ENCODE measurements at regions not wholly inside any gene's neighbourhood (a gene's known extent, or its start where the extent isn't known, plus 50 kb on each side); places are given as distances from the start of the nearest gene placed in this dataset.
"Not testable (repeated sequence)": the region's sequence is repeated elsewhere in the genome, so short reads cannot be mapped to it uniquely, and the experiment has no call there.

- Histone ChIP-seq H3K4me1 (ENCODE audit: control insufficient read depth, insufficient read depth, low read length, unreplicated experiment) (no peaks in the 10 kb centered on the region), H3K36me3 (ENCODE audit: insufficient read depth, low read length) (no peaks in the 10 kb centered on the region), H2AFZ (ENCODE audit: low read length, unreplicated experiment) (no peak overlapping the region), H3K27me3 (ENCODE audit: insufficient read depth, low read length) (no peaks in the 10 kb centered on the region), H3K4me3 (ENCODE audit: low read depth, low read length) (no peak overlapping the region), H3K79me2 (ENCODE audit: control insufficient read depth, insufficient read depth, low read length, unreplicated experiment) (no peaks in the 10 kb centered on the region), H3K27ac (ENCODE audit: low read depth, low read length) (no peak overlapping the region)
These were observed 114.7 kb upstream of the RIOK2 start for GRCh38 chr5:97297704-97298091.

- H2AFZ ChIP-seq (ENCODE audit: low read length, unreplicated experiment); H3K27me3 ChIP-seq (ENCODE audit: insufficient read depth, low read length); H3K27ac ChIP-seq (ENCODE audit: low read depth, low read length); H3K4me3 ChIP-seq (ENCODE audit: low read depth, low read length); H3K36me3 ChIP-seq (ENCODE audit: insufficient read depth, low read length); H3K79me2 ChIP-seq (ENCODE audit: control insufficient read depth, insufficient read depth, low read length, unreplicated experiment); H3K4me1 ChIP-seq (ENCODE audit: control insufficient read depth, insufficient read depth, low read length, unreplicated experiment): not testable (repeated sequence)
These were observed 118.1 kb upstream of the RIOK2 start for GRCh38 chr5:97301181-97301580.

- Histone ChIP-seq H3K27me3 (ENCODE audit: insufficient read depth, low read length) (no peaks in the 10 kb centered on the region), H3K79me2 (ENCODE audit: control insufficient read depth, insufficient read depth, low read length, unreplicated experiment) (no peaks in the 10 kb centered on the region), H3K4me3 (ENCODE audit: low read depth, low read length) (no peak overlapping the region), H2AFZ (ENCODE audit: low read length, unreplicated experiment) (no peak overlapping the region), H3K27ac (ENCODE audit: low read depth, low read length) (no peak overlapping the region), H3K4me1 (ENCODE audit: control insufficient read depth, insufficient read depth, low read length, unreplicated experiment) (no peaks in the 10 kb centered on the region), H3K36me3 (ENCODE audit: insufficient read depth, low read length) (no peaks in the 10 kb centered on the region)
These were observed 155.7 kb upstream of the RIOK2 start for GRCh38 chr5:97338729-97339128.

GRCh38 chr5:97355775-97356174 is 172.7 kb upstream of the RIOK2 start:
- Histone ChIP-seq H3K36me3 (ENCODE audit: insufficient read depth, low read length) (no peaks in the 10 kb centered on the region), H3K4me3 (ENCODE audit: low read depth, low read length) (no peak overlapping the region), H3K79me2 (ENCODE audit: control insufficient read depth, insufficient read depth, low read length, unreplicated experiment) (no peaks in the 10 kb centered on the region), H3K27me3 (ENCODE audit: insufficient read depth, low read length) (no peaks in the 10 kb centered on the region), H3K27ac (ENCODE audit: low read depth, low read length) (no peak overlapping the region), H3K4me1 (ENCODE audit: control insufficient read depth, insufficient read depth, low read length, unreplicated experiment) (no peaks in the 10 kb centered on the region), H2AFZ (ENCODE audit: low read length, unreplicated experiment) (no peak overlapping the region)

- Histone ChIP-seq H3K27me3 (ENCODE audit: insufficient read depth, low read length) (no peaks in the 10 kb centered on the region), H3K79me2 (ENCODE audit: control insufficient read depth, insufficient read depth, low read length, unreplicated experiment) (no peaks in the 10 kb centered on the region), H3K27ac (ENCODE audit: low read depth, low read length) (no peak overlapping the region), H2AFZ (ENCODE audit: low read length, unreplicated experiment) (no peak overlapping the region), H3K4me1 (ENCODE audit: control insufficient read depth, insufficient read depth, low read length, unreplicated experiment) (no peaks in the 10 kb centered on the region), H3K4me3 (ENCODE audit: low read depth, low read length) (no peak overlapping the region), H3K36me3 (ENCODE audit: insufficient read depth, low read length) (no peaks in the 10 kb centered on the region)
These were observed 180.5 kb upstream of the RIOK2 start for GRCh38 chr5:97363577-97363976.

GRCh38 chr5:97364731-97365130 is 181.7 kb upstream of the RIOK2 start:
- no peak overlapping the region for H2AFZ ChIP-seq (ENCODE audit: low read length, unreplicated experiment)
- no peak overlapping the region for H3K4me3 ChIP-seq (ENCODE audit: low read depth, low read length)
- H3K36me3 ChIP-seq (ENCODE audit: insufficient read depth, low read length), result no peaks in the 10 kb centered on the region
- H3K27me3 ChIP-seq (ENCODE audit: insufficient read depth, low read length), result no peaks in the 10 kb centered on the region
- H3K27ac ChIP-seq (ENCODE audit: low read depth, low read length), result no peak overlapping the region
- H3K79me2 ChIP-seq (ENCODE audit: control insufficient read depth, insufficient read depth, low read length, unreplicated experiment), result no peaks in the 10 kb centered on the region
- H3K4me1 ChIP-seq (ENCODE audit: control insufficient read depth, insufficient read depth, low read length, unreplicated experiment), result no peaks in the 10 kb centered on the region

- H3K79me2 ChIP-seq (ENCODE audit: control insufficient read depth, insufficient read depth, low read length, unreplicated experiment), result no peaks in the 10 kb centered on the region
- no peak overlapping the region for H3K4me3 ChIP-seq (ENCODE audit: low read depth, low read length)
- no peaks in the 10 kb centered on the region for H3K4me1 ChIP-seq (ENCODE audit: control insufficient read depth, insufficient read depth, low read length, unreplicated experiment)
These were observed 182.3 kb upstream of the RIOK2 start for GRCh38 chr5:97365163-97365845.

GRCh38 chr5:97365918-97366317 is 182.9 kb upstream of the RIOK2 start:
- Histone ChIP-seq H3K4me3 (ENCODE audit: low read depth, low read length) (no peak overlapping the region), H3K36me3 (ENCODE audit: insufficient read depth, low read length) (no peaks in the 10 kb centered on the region), H2AFZ (ENCODE audit: low read length, unreplicated experiment) (no peak overlapping the region), H3K27me3 (ENCODE audit: insufficient read depth, low read length) (no peaks in the 10 kb centered on the region), H3K27ac (ENCODE audit: low read depth, low read length) (no peak overlapping the region), H3K79me2 (ENCODE audit: control insufficient read depth, insufficient read depth, low read length, unreplicated experiment) (no peaks in the 10 kb centered on the region), H3K4me1 (ENCODE audit: control insufficient read depth, insufficient read depth, low read length, unreplicated experiment) (no peaks in the 10 kb centered on the region)

More at GRCh38 chr5:97365163-97365845, 182.3 kb upstream of the RIOK2 start:
- Histone ChIP-seq H3K36me3 (ENCODE audit: insufficient read depth, low read length) (no peaks in the 10 kb centered on the region), H3K27ac (ENCODE audit: low read depth, low read length) (no peak overlapping the region), H3K27me3 (ENCODE audit: insufficient read depth, low read length) (no peaks in the 10 kb centered on the region), H2AFZ (ENCODE audit: low read length, unreplicated experiment) (no peak overlapping the region)

GRCh38 chr5:97375959-97376358 is 192.9 kb upstream of the RIOK2 start:
- Histone ChIP-seq H3K36me3 (ENCODE audit: insufficient read depth, low read length) (no peaks in the 10 kb centered on the region), H3K4me3 (ENCODE audit: low read depth, low read length) (no peak overlapping the region), H3K4me1 (ENCODE audit: control insufficient read depth, insufficient read depth, low read length, unreplicated experiment) (no peaks in the 10 kb centered on the region), H3K27ac (ENCODE audit: low read depth, low read length) (no peak overlapping the region), H3K79me2 (ENCODE audit: control insufficient read depth, insufficient read depth, low read length, unreplicated experiment) (no peaks in the 10 kb centered on the region), H3K27me3 (ENCODE audit: insufficient read depth, low read length) (no peaks in the 10 kb centered on the region), H2AFZ (ENCODE audit: low read length, unreplicated experiment) (no peak overlapping the region)

- H2AFZ ChIP-seq (ENCODE audit: low read length, unreplicated experiment), result no peak overlapping the region
- no peaks in the 10 kb centered on the region for H3K27me3 ChIP-seq (ENCODE audit: insufficient read depth, low read length)
- H3K4me3 ChIP-seq (ENCODE audit: low read depth, low read length), result no peak overlapping the region
- H3K79me2 ChIP-seq (ENCODE audit: control insufficient read depth, insufficient read depth, low read length, unreplicated experiment), result no peaks in the 10 kb centered on the region
- no peaks in the 10 kb centered on the region for H3K4me1 ChIP-seq (ENCODE audit: control insufficient read depth, insufficient read depth, low read length, unreplicated experiment)
- H3K36me3 ChIP-seq (ENCODE audit: insufficient read depth, low read length), result no peaks in the 10 kb centered on the region
- no peak overlapping the region for H3K27ac ChIP-seq (ENCODE audit: low read depth, low read length)
These were observed 194.5 kb upstream of the RIOK2 start for GRCh38 chr5:97377582-97377981.

- peak overlapping the region; percentile 59 for H3K27ac ChIP-seq (ENCODE audit: low read depth, low read length)
- no peaks in the 10 kb centered on the region for H3K36me3 ChIP-seq (ENCODE audit: insufficient read depth, low read length)
- no peak overlapping the region for H2AFZ ChIP-seq (ENCODE audit: low read length, unreplicated experiment)
- H3K79me2 ChIP-seq (ENCODE audit: control insufficient read depth, insufficient read depth, low read length, unreplicated experiment), result no peaks in the 10 kb centered on the region
- no peaks in the 10 kb centered on the region for H3K27me3 ChIP-seq (ENCODE audit: insufficient read depth, low read length)
- no peak overlapping the region for H3K4me3 ChIP-seq (ENCODE audit: low read depth, low read length)
- H3K4me1 ChIP-seq (ENCODE audit: control insufficient read depth, insufficient read depth, low read length, unreplicated experiment), result peaks cover 12% of the 10 kb centered on the region
These were observed 200.9 kb upstream of the RIOK2 start for GRCh38 chr5:97383996-97384395.

All from ACC112 (cell line).